Endothelial cell (in vitro differentiated cells): ENCODE measurements at regions not wholly inside any gene's neighbourhood (a gene's known extent, or its start where the extent isn't known, plus 50 kb on each side); places are given as distances from the start of the nearest gene placed in this dataset.

Experiments used
- DNase-seq: peaks from one replicate; pipeline ENCODE4 v3.0.0; 2021; ENCODE audit warnings: low spot score
- H3K27ac Mint-ChIP-seq: one replicate; pipeline ENCODE4 v1.8.0; 2021; ENCODE audit warnings: mixed read lengths, inconsistent platforms; ENCODE audit not compliant: unreplicated experiment
- H3K27me3 Mint-ChIP-seq: one replicate; pipeline ENCODE4 v1.8.0; 2021; ENCODE audit warnings: mild to moderate bottlenecking, moderate library complexity, mixed read lengths, inconsistent platforms; ENCODE audit not compliant: unreplicated experiment
- H3K36me3 Mint-ChIP-seq: one replicate; pipeline ENCODE4 v1.8.0; 2021; ENCODE audit warnings: mild to moderate bottlenecking, low read depth, mixed read lengths, inconsistent platforms; ENCODE audit not compliant: unreplicated experiment
- H3K4me1 Mint-ChIP-seq: one replicate; pipeline ENCODE4 v1.8.0; 2021; ENCODE audit warnings: mild to moderate bottlenecking, mixed read lengths, inconsistent platforms; ENCODE audit not compliant: unreplicated experiment
- H3K4me3 Mint-ChIP-seq: one replicate; pipeline ENCODE4 v1.8.0; 2021; ENCODE audit warnings: mild to moderate bottlenecking, mixed read lengths, inconsistent platforms; ENCODE audit not compliant: unreplicated experiment
- H3K9me3 Mint-ChIP-seq: one replicate; pipeline ENCODE4 v1.8.0; 2021; ENCODE audit warnings: mixed read lengths, inconsistent platforms; ENCODE audit not compliant: unreplicated experiment
- TF ChIP-seq, protein P1 (sequence below): fragments of 200-600 bp; sonication (generic); IDR thresholded peaks from one replicate; pipeline ENCODE4 v1.5.0; 2021; ENCODE audit warnings: antibody characterized with exemption; ENCODE audit not compliant: unreplicated experiment

DNA sequence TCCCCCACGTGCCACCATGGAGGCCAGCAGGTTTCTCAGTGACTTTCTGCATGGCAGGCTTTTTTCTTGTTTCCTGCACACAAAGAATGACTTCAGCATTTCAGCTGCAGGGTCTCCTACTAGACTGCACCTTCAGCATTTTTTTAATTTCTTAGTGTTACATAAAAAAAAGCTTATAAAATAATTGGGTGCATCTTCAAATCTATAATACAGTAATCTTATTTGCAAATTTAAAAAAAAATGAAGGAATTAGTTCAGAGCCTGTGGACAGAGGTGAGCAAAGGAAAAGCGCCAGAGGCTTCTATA lies 57.6 kb downstream of the FAM50B start:
- TF ChIP-seq, protein P1, sequence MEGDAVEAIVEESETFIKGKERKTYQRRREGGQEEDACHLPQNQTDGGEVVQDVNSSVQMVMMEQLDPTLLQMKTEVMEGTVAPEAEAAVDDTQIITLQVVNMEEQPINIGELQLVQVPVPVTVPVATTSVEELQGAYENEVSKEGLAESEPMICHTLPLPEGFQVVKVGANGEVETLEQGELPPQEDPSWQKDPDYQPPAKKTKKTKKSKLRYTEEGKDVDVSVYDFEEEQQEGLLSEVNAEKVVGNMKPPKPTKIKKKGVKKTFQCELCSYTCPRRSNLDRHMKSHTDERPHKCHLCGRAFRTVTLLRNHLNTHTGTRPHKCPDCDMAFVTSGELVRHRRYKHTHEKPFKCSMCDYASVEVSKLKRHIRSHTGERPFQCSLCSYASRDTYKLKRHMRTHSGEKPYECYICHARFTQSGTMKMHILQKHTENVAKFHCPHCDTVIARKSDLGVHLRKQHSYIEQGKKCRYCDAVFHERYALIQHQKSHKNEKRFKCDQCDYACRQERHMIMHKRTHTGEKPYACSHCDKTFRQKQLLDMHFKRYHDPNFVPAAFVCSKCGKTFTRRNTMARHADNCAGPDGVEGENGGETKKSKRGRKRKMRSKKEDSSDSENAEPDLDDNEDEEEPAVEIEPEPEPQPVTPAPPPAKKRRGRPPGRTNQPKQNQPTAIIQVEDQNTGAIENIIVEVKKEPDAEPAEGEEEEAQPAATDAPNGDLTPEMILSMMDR: no peak
- H3K4me3 Mint-ChIP-seq: no peak overlapping the region
- no peak for DNase-seq
- H3K27ac Mint-ChIP-seq: no peak overlapping the region
- no peaks in the 10 kb centered on the region for H3K9me3 Mint-ChIP-seq
- peaks cover 47% of the 10 kb centered on the region for H3K4me1 Mint-ChIP-seq
- no peaks in the 10 kb centered on the region for H3K36me3 Mint-ChIP-seq
- peaks cover 2% of the 10 kb centered on the region for H3K27me3 Mint-ChIP-seq

DNA sequence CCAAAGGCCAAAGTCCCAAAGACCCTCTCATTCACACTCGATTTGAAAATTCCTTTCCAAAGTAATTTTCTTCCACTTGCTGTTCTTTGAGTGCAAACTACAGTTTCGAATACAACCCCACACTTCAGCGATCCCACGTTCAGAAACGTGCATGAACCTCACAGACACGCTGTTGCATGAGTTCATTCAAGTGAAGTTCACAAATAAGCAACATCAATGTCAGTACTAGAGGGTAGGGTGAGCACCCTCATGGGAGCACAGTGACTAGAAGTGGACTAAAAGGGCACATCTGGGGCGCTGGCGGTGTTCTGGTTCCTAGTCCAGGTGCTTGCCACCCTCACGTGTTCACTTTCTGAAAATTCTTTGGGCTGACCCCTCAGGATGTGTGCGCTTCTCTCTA lies 59.0 kb downstream of the FAM50B start:
- no peak overlapping the region for H3K4me3 Mint-ChIP-seq
- H3K27me3 Mint-ChIP-seq: peaks cover 2% of the 10 kb centered on the region
- DNase-seq: no peak
- H3K9me3 Mint-ChIP-seq: no peaks in the 10 kb centered on the region
- H3K36me3 Mint-ChIP-seq: no peaks in the 10 kb centered on the region
- H3K4me1 Mint-ChIP-seq: peaks cover 45% of the 10 kb centered on the region
- TF ChIP-seq, protein P1: no peak
- H3K27ac Mint-ChIP-seq: no peak overlapping the region

DNA sequence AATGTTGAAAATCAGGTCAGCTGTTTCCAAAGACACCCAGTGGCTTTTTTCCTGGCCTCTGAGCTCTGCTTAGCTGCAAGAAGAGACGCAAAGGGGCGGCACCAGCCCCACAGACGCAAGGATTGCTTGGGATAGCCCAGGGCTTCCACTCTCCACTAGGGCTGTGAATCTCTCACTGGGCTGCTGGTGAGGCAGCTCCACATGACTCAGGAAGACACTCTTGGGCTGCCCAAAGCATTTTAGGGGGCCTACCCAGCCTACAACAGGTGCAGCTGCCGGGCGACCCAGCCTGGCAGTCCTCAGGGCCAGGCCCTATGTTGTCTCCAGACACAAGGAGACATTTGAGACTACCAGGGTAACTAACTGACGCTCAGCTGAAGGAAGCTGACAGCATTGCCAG lies 59.8 kb downstream of the FAM50B start:
- peaks cover 43% of the 10 kb centered on the region for H3K4me1 Mint-ChIP-seq

DNA sequence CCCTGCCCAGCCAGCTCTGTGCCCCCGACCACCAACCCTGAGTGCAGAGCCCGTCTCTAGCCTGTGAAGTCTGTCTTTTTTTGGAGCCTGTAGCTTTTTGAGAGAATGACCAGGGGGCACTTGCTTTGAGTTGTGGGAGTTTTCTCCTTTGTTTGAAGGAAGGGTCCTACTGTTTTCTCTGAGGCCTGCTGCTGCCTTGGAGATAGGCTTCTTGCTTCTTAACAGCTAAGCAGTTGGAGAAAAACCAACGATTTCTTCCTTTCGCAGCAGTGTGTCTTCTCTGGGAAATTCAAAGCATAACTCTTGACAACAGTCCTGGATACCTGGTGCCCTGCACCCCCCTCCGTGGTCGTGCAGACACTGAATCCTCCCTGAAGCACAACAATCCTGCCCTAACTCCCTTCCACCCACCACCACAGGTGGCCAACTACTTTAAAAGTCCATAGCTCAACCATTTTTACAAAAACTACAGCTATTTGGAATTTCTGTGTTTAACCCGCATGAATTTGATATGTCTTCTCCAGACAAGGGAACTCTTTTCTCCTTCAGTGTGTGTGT lies 61.0 kb downstream of the FAM50B start:
- TF ChIP-seq, protein P1: no peak
- Mint-ChIP-seq H3K27ac (no peak overlapping the region), H3K27me3 (peaks cover 2% of the 10 kb centered on the region), H3K9me3 (no peaks in the 10 kb centered on the region), H3K4me3 (no peak overlapping the region), H3K4me1 (peaks cover 43% of the 10 kb centered on the region), H3K36me3 (no peaks in the 10 kb centered on the region)
- no peak for DNase-seq

More for the DNA sequence above, 59.8 kb downstream of the FAM50B start:
- Mint-ChIP-seq H3K27me3 (peaks cover 2% of the 10 kb centered on the region), H3K27ac (no peak overlapping the region), H3K36me3 (no peaks in the 10 kb centered on the region), H3K9me3 (no peaks in the 10 kb centered on the region), H3K4me3 (no peak overlapping the region)
- TF ChIP-seq, protein P1: no peak
- DNase-seq: no peak

DNA sequence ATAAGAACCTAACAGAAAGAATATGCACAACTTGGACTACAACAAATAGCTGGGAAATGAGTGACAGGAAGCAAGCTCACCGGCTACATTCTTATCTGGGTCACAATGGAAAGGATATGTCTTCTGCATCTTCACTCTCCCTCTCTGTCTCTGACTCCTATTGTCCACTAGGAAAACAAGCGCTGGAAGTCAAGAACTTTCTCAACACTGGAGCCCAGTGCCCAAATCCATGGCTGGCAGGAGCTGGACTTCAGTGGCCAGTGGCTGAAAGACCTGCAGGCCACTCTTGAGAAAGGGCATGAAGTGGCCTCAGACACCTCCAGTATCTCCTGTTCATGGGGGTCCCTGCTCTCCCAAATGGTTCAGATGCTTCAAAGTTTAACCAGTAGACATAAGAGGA lies 62.0 kb downstream of the FAM50B start:
- DNase-seq: no peak
- H3K27ac Mint-ChIP-seq: no peak overlapping the region
- peaks cover 36% of the 10 kb centered on the region for H3K4me1 Mint-ChIP-seq
- no peaks in the 10 kb centered on the region for H3K9me3 Mint-ChIP-seq
- no peaks in the 10 kb centered on the region for H3K27me3 Mint-ChIP-seq
- no peaks in the 10 kb centered on the region for H3K36me3 Mint-ChIP-seq
- TF ChIP-seq, protein P1: no peak
- peak overlapping the region; percentile 12 for H3K4me3 Mint-ChIP-seq
